DOHH2 (cell line): ENCODE measurements at regions not wholly inside any gene's neighbourhood (a gene's known extent, or its start where the extent isn't known, plus 50 kb on each side); places are given as distances from the start of the nearest gene placed in this dataset.

ENCODE experiments used
- H3F3A ChIP-seq: fragments of 200-600 bp; sonication (generic), shearing (Covaris generic); 2 replicates; pipeline ENCODE4 v1.6.0; 2016; ENCODE audit warnings: antibody characterized with exemption, mild to moderate bottlenecking; ENCODE audit not compliant: control insufficient read depth, insufficient read depth
- H3K27ac ChIP-seq: fragments of 200-600 bp; sonication (generic); 2 replicates; pipeline ENCODE4 v1.5.1; 2014; ENCODE audit warnings: low read depth, mild to moderate bottlenecking, low read length, moderate library complexity
- H3K27me3 ChIP-seq: fragments of 200-600 bp; sonication (generic); 2 replicates; pipeline ENCODE4 v1.6.1; 2014; ENCODE audit warnings: mild to moderate bottlenecking, low read length, mixed read lengths; ENCODE audit not compliant: control insufficient read depth
- H3K36me3 ChIP-seq: fragments of 200-600 bp; sonication (generic); 2 replicates; pipeline ENCODE4 v1.6.1; 2014; ENCODE audit warnings: mild to moderate bottlenecking, low read length, moderate library complexity, mixed read lengths; ENCODE audit not compliant: control insufficient read depth
- H3K4me1 ChIP-seq: fragments of 200-600 bp; sonication (generic); 2 replicates; pipeline ENCODE4 v1.6.1; 2014; ENCODE audit warnings: mild to moderate bottlenecking, low read length, mixed read lengths; ENCODE audit not compliant: control insufficient read depth
- H3K4me2 ChIP-seq: fragments of 200-600 bp; sonication (generic); 2 replicates; pipeline ENCODE4 v1.6.0; 2014; ENCODE audit warnings: mild to moderate bottlenecking, low read length, moderate library complexity
- H3K4me3 ChIP-seq: fragments of 200-600 bp; sonication (generic); 2 replicates; pipeline ENCODE4 v1.5.1; 2014; ENCODE audit warnings: mild to moderate bottlenecking, low read length, mixed read lengths
- H3K79me2 ChIP-seq: fragments of 200-600 bp; sonication (generic); 2 replicates; pipeline ENCODE4 v1.6.1; 2014; ENCODE audit warnings: mild to moderate bottlenecking, low read length, mixed read lengths; ENCODE audit not compliant: control insufficient read depth
- H3K9me2 ChIP-seq: fragments of 200-600 bp; sonication (generic); replicated peaks from 2 replicates; pipeline ENCODE4 v1.6.1; 2014; ENCODE audit warnings: mild to moderate bottlenecking, low read length, mixed read lengths; ENCODE audit not compliant: control insufficient read depth
- H3K9me3 ChIP-seq: fragments of 200-600 bp; sonication (generic); 2 replicates; pipeline ENCODE4 v1.6.1; 2014; ENCODE audit warnings: antibody characterized with exemption, low read length, mixed read lengths; ENCODE audit not compliant: control insufficient read depth, insufficient read depth
- H4K20me1 ChIP-seq: fragments of 200-600 bp; sonication (generic); 2 replicates; pipeline ENCODE4 v1.6.0; 2014; ENCODE audit warnings: low read depth, mild to moderate bottlenecking, antibody characterized with exemption, low read length, moderate library complexity; ENCODE audit not compliant: control insufficient read depth, insufficient read depth
- EZH2phosphoT487 ChIP-seq: fragments of 200-600 bp; sonication (generic); IDR thresholded peaks from 2 replicates; pipeline ENCODE4 v1.6.1; 2017; ENCODE audit warnings: borderline replicate concordance, mild to moderate bottlenecking, antibody characterized with exemption, low read length, moderate library complexity, mixed read lengths
- TF ChIP-seq, protein P1 (sequence below): fragments of 200-600 bp; sonication (generic); IDR thresholded peaks from one replicate; pipeline ENCODE4 v1.5.1; 2014; ENCODE audit warnings: antibody characterized with exemption, mild to moderate bottlenecking, low read depth, low read length; ENCODE audit not compliant: poor library complexity, severe bottlenecking

DNA sequence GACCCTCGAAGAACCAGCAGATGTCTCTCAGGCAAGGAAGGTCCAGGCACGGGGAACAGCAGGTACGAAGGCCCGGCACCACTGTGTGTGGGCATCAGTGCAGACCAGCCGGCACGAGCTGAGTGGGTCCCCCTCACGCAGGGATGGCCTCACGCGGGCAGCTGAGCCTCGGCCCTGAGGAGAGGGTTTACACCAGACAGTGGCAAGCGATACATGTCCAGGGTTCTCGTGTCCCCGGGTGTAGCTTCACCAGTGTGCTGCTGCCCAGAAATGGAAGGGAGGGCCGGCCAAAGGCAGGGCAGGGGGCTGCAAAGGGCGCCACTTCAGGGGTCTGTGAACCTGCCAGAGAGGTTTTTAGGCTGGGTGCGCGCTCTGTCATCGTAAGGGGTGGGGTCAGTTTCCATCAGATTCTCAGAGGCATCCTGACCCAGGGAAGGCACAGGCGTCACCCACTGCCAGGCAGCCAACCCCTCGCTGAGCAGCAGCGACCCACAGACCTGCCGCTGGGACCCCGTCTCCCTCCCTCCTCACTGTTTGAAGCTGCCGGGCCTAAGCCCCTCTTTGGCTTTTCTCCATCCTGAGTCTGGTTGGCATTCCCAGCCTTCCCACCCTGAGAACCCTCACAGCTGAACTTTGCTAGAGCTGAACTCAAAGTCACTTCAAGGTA lies 107.0 kb downstream of the CPZ start:
- Histone ChIP-seq H3K9me2 (no peaks in the 10 kb centered on the region), H3K4me2 (no peak overlapping the region), H3K9me3 (no peaks in the 10 kb centered on the region), H3K4me3 (no peak overlapping the region), H3K27me3 (no peaks in the 10 kb centered on the region), H4K20me1 (no peaks in the 10 kb centered on the region), H3K79me2 (no peaks in the 10 kb centered on the region), H3K4me1 (no peaks in the 10 kb centered on the region), H3K36me3 (no peaks in the 10 kb centered on the region), H3K27ac (no peak overlapping the region), H3F3A (no peaks in the 10 kb centered on the region)
- no peak for TF ChIP-seq EZH2phosphoT487
- TF ChIP-seq, protein P1, sequence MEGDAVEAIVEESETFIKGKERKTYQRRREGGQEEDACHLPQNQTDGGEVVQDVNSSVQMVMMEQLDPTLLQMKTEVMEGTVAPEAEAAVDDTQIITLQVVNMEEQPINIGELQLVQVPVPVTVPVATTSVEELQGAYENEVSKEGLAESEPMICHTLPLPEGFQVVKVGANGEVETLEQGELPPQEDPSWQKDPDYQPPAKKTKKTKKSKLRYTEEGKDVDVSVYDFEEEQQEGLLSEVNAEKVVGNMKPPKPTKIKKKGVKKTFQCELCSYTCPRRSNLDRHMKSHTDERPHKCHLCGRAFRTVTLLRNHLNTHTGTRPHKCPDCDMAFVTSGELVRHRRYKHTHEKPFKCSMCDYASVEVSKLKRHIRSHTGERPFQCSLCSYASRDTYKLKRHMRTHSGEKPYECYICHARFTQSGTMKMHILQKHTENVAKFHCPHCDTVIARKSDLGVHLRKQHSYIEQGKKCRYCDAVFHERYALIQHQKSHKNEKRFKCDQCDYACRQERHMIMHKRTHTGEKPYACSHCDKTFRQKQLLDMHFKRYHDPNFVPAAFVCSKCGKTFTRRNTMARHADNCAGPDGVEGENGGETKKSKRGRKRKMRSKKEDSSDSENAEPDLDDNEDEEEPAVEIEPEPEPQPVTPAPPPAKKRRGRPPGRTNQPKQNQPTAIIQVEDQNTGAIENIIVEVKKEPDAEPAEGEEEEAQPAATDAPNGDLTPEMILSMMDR = no peak

DNA sequence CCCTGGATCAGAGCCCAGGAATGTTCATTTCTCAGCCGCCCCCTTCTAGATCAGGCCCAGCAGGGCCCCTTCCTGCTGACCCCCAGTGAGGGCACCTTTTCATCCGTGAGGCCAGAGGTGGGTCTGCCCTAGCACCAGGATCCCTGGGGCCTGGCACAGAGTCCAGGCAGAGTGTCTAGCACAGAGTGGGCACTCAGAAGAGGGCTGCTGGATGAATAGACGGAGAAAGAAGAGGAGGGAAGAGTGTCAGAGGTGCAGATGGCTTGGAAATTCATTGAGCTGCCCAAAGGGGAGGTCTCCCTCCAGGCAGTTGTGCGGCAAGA lies 106.5 kb downstream of the CPZ start:
- Histone ChIP-seq H3F3A (no peaks in the 10 kb centered on the region), H3K4me3 (no peak overlapping the region), H3K27me3 (no peaks in the 10 kb centered on the region), H3K36me3 (no peaks in the 10 kb centered on the region), H3K79me2 (no peaks in the 10 kb centered on the region), H4K20me1 (no peaks in the 10 kb centered on the region), H3K27ac (no peak overlapping the region), H3K4me1 (no peaks in the 10 kb centered on the region), H3K9me2 (no peaks in the 10 kb centered on the region), H3K4me2 (no peak overlapping the region), H3K9me3 (no peaks in the 10 kb centered on the region)
- TF ChIP-seq, protein P1 = no peak
- TF ChIP-seq EZH2phosphoT487 = no peak

- H3K9me2 ChIP-seq = no peaks in the 10 kb centered on the region
- no peak for TF ChIP-seq EZH2phosphoT487
- TF ChIP-seq, protein P1 = no peak
- H3K4me2 ChIP-seq = no peak overlapping the region
- no peaks in the 10 kb centered on the region for H4K20me1 ChIP-seq
- no peak overlapping the region for H3K4me3 ChIP-seq
- no peak overlapping the region for H3K27ac ChIP-seq
- no peaks in the 10 kb centered on the region for H3K27me3 ChIP-seq
- H3K36me3 ChIP-seq = no peaks in the 10 kb centered on the region
- H3K79me2 ChIP-seq = no peaks in the 10 kb centered on the region
- no peaks in the 10 kb centered on the region for H3F3A ChIP-seq
- H3K4me1 ChIP-seq = no peaks in the 10 kb centered on the region
- H3K9me3 ChIP-seq = no peaks in the 10 kb centered on the region
These were observed 105.9 kb downstream of the CPZ start for GRCh38 chr4:8698341-8699062.
